CD4-positive, alpha-beta T cell treated with Interleukin-1 beta for 1 hour (primary cell): ENCODE measurements at regions not wholly inside any gene's neighbourhood (a gene's known extent, or its start where the extent isn't known, plus 50 kb on each side); places are given as distances from the start of the nearest gene placed in this dataset.

ENCODE experiments used
- DNase-seq, 2 donors: peaks; one replicate each; pipeline ENCODE4 v3.0.0-alpha.2; 2020 to 2022

DNA sequence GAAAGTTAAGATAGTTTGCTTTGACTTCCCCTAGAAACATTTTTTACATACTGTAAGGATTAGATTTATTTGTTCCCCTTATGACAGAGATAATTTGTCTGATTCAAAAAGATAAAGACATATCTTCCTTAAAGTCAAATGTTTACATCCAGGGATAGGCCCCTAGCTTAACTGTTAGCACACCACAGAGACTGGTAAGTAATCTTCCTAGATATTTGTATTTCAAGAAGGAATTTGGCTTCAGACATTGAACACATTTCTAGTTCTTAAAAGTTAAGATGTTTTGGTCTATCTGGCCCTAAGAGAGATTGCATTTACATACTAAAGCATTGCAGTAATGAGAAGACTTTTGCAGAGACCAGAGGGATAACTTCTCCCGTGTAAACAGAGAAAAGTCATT is 1201.1 kb upstream of the GJE1 start:
- no peak for DNase-seq

DNA sequence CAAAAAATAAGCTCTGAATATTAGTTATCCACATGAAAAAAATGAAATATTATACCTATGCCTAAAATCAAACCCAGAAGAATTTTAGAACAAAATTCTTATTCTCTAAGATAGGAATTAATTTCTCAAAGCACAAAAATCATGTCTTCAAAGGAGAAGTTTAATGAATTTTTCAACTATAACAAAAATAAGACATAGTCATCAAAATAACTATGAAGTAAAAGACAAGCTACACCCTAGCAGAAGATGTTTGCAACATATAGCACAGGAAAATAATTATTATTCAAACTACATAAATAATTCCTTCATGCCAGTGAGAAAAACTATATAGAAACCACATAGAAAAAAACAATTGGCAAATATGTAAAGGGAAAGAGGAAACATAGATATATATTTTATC is 1203.6 kb upstream of the GJE1 start:
- no peak for DNase-seq

DNA sequence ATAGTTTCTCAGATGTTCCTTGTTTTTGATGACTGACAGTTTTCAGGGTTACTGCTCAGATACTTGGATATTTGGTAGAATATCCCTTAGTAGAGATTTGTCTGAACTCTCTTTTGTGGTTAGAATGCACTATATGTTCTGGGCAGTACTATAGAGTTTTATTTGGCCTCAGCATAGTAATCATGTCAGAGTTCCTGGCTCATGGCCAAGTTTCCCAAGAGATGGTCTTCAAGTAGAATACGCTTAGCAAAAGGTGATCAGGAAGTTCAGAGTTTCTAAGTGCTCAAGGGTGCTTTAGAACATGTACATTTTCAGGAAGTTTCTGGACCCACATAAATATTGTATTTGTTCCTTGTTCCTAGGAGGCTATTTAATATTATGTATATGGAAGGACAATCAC is 1209.7 kb upstream of the GJE1 start:
- no peak for DNase-seq

DNA sequence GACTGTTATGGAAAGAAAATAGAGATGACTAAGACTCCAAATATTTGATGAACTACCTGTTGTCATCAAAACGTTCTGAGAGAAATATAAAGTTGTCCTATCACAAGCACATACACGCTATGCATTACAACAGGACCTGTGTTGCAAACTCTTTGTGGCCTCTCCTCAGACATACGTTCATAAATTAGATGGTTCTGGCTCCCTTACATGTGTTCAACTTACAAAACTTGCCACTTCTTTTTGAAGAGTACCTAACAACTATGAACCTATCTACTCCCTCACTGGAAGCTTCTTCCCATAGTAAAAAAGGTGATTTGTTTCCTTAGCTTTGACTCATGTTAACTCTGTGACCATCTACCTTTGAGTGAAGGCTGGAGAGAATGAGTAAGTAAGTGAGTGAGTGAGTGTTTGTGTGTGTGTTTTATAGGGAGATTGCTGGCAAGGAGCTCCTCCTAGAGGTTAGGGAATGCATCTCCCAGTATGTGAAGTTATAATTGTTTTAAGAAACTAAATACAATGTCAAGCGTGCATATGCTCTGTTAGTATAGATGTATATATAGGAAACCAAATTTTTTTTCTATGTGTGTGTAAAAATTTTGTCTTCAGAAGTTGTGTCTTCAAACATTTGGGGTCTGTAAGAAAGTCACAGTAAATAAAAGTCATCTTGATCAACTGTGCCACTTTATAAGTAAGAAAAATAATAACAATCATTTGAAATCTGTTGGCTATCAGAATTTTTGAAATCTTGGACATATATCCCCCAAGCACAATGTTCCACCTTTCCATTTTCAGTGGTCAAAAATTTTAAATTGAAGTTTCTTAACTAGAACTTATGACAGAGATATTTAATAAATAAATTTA is 1211.1 kb upstream of the GJE1 start:
- DNase-seq, result peak in 1 of 2 donors; percentile 4

DNA sequence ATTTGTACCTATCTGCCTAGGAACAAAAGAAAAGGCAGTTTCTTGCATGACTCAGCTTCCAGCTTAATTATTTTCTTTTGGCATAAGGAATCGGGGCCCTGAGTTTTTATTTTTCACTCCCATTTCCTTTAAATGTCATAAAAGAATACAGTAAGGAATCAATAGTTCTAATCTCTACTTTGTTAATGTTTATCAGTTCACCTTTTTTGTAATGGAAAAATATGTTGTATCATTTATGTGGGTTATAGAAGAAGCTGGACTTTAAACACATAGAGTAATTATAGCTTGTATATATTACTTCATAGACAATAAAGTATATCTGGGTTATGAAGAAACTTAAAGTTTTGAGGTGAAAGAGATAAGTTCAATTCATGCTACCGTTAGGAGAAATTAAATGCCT is 1214.8 kb upstream of the GJE1 start:
- no peak for DNase-seq

DNA sequence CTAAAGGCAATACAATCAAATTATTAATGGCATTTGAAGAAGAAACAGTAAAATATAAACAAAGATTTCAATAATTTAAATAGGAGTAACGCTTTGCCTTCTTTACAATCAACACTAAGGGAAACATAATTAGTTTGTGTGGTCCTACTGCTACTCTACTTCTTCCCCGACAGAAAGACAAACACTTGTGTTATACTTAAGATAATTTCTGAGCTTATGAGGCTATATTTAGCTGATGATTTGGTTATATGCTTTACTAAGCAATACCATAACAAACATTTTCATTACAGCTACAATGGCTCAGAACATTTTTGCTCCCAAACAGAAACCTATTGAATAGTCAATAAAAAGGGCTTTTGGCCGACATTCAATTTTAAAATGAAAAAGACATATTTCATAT is 1217.2 kb upstream of the GJE1 start:
- DNase-seq, result no peak

DNA sequence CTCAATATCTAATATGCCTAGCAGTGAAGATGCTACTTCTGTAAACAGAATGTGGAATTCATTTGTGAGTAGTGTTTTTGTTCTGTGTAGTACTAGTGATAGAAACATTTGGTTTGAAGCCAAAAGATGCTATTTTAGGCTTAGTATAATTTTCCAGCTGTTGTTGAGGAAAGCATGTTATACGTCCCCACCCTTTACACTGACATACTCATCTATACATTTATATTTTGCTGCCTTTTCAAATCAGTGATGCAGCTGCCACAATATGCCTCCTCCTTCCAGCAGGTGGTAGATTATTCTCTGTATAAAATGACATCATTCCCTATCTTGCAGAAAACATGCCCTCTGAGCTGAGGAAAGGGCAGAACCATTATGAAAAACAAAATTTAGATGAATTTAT is 1217.6 kb upstream of the GJE1 start:
- DNase-seq, result no peak

DNA sequence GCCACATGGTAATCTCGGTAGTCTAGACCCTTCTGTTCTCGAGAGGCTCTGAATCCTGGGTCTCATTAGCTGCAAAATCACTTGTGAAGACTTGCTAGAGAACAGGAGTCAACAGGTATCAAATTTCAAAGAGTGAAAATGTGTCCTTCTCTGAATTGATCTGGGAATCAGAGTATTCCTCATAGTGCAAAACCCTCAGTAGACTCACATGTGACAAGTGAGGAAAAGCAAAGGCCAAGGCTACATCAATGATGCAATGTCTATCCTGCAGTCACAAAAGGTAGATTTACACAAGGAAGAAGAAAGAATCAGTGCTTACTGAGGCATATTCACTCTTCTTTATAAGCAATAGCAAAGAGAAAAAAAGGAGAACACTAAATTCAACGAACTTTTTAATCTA is 1220.0 kb upstream of the GJE1 start:
- no peak for DNase-seq

DNA sequence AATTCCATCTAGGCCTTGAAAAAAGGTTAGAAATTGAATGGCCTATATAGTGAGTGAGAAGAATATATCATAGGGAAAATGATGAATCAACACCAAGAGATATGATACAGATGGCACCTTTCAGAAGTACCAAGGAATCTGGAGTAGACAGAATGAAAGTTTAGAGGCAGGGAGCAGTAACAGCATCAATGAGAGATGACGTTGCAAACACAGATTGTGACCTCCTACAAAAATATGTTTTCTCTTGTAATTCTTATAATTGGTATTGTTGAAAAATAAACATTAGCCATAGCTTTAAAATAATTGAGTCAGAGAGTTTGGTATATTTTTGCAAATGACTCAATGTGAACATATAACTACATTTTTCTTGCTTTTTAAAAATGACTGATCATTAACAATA is 1223.1 kb upstream of the GJE1 start:
- no peak for DNase-seq

DNA sequence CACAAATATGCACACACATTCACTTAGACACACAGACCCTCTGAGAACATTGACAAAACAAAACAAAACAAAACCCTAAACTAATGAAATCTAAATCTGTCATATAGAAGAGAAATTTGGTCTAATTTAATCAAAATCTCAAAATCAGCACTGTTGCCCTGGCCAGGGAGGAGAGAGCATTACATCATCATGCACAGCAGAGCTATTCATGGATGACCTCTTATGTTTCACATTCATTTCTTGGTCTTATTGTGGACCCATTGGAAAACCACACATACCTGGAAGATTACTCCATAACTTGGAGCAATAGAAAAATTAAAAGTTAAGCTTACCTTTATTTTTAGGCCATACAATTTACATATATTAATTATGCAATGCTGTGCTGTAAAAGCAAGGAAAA is 1223.6 kb upstream of the GJE1 start:
- DNase-seq, result no peak

DNA sequence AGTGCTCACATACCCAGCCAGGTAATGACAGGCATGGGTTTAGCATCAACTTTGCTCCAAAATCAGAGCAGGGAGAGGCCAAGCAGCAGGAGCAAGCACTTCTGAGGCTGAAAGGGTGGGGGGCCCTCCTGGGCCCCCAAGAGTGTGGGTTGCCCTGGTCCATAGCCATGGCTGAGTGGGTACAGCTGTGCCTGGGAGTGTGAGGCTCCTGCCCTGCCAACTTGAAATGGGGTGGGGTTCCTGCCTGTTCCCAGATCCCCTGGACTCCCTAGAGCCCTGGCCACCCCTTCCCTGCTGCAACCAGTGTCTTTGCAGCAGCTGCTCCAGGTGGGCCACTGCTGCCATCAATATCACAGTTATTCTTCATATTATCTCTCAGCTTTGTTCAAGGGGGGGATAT is 1224.2 kb upstream of the GJE1 start:
- no peak for DNase-seq

DNA sequence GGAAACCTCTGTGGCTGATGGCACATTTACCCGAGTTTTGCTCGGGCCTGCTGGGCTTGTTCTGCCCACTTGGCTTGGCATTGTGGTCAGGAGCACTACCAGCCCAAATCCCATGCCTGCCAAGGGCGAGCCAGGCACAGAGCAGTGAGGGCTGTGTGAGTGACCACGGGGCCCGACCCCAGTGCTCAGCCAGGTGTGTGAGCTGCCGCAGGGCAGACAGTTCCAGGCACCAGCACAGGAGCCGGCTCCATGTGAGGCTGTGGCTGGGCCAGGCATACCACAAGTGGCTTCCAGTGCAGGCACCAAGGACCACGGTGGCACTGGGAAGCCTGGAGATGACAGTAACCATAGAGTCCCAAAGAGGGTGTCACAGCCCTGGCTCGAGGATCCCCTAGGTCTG is 1225.5 kb upstream of the GJE1 start:
- DNase-seq, result no peak

DNA sequence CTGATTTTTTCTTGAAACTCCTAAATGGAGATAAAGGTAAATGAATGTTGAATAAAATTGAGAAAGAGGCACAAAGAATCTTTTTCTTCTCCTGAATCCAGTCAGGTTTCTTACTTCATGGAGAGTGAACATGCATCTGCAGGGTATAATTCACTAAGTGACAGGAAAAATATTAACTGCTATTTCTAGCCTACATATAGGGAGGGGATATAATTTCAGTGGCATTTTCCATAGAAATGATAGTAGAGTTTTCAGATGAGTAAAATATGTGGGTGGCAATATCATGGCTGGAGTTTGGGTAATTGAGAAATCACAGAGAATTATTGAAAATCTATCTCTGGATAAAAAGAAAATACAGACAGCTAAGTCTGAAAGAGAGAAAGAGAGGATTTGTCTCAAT is 1227.0 kb upstream of the GJE1 start:
- no peak for DNase-seq

DNA sequence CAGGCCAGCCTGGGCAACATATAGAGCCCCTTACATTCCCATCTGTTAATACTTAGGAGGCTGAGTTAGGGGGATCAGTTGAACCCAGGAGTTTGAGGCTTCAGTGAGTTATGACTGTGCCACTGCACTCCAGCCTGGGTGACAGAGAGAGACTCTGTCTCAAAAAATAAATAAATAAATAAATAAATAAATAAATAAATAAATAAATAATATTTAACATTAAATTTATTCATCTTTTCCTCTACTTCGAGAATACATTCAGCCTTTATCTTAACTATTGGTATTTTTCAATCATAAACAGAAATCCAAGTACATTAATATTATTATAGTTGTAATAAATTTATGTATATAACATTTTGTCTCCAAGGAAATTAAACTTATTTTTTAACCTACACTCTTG is 1227.7 kb upstream of the GJE1 start:
- no peak for DNase-seq

DNA sequence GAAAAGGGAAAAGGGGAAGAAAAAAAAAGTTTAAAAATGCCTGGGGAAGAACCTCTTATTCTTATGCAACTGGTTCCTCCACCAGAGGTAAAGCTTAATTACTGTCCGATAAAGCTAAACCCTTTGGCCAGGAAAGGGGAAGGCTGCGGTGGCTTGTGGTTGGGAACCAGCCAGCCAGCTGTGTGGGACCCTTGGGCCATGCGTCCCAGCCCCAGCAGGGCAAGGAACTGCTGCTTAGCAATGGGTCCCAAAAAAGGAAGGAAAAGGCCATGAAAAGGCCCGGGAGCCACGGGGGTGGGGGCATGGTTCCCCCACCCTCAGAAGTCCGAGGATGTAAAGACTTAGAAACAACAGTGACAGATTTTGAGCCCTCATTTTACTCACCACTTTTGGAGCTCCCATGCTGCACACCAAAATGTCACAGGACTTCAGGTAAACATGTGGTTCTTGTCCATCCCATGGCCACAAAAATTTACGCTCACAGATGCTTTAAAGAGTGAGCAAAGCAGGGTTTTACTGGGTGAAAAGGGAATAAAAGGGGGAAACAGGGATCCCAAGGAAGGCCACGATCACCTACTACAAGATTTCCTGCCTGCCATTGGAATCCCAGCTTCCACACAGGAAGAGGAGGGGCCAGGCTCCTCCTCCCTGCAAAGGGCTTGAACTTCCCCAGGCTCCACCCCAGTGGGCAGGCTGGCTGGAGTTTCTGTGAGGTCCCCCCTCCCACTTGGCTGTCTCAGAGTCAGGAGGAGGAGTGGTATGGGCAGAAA is 1234.7 kb upstream of the GJE1 start:
- no peak for DNase-seq

DNA sequence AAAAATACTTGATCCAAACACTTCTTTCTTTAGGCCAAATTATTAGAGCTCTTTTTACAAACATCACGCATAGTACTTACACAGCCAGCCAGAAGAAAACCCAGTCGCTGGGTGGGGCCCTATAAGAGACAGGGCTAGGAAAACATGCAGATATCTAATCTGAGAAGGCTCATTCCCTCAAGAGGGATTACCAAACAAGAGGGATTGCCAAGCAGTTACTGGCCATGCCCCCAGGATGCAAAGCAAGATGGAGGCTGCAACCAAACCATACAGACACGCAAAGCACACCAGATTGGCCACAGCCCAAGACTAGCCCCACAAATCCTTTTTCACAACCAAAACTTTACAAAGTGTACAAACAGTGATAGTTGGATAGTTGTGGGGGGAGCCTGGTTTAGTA is 1235.4 kb upstream of the GJE1 start:
- DNase-seq, result no peak

DNA sequence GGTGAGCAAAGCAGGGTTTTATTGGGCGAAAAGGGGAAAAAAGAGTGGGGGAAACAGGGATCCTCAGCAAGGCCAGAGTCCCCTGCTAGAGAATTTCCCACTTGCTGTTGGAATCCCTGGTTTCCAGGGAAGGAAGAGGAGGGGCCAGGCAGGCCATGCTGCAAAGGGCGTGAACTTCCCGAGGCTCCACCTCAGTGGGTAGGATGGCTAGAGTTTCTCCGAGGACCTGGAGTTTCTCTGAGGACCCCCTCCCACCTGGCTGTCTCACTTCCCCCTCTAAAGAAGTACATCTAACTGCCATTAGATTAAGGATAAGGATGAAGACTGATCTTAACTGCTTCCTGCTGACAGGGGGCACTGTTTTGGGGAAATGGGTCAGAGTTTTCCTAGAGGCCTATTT is 1239.3 kb upstream of the GJE1 start:
- DNase-seq, result no peak

DNA sequence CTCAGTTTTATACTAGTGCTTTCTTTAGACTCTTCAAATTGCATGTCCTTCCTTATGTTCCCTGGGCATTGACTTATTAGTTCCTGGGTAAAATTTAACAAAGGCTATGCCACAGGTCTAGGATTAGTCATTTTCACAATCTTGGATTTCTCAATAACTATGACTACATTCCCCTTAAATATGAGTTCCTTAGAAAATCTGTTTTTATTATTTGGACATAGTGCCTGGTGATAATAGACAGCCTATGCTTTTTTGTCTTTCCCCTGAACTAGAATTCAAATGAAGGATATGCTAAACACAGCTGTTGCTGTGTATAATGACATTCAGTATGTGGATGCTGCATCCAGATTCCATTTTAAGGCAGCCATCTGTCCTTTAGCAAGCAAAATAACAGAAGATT is 1252.8 kb upstream of the GJE1 start:
- no peak for DNase-seq

DNA sequence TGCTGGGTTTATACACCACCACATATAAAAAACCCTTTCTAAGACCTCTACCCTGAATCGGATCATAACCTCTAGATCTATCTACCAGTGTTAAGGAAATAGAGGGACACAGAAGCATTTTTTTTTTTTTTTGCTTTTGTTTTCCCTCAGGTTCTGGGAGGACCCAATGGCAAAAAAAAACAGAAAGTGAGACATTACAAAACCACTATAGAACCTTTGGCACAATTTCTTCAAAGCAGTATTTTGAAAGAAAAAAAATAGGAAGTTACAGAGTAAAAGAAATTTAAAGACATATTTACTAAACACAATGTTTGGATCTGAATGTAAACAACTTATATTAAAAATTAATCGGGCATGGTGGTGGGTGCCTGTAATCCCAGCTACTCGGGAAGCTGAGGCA is 1258.7 kb upstream of the GJE1 start:
- DNase-seq, result no peak

DNA sequence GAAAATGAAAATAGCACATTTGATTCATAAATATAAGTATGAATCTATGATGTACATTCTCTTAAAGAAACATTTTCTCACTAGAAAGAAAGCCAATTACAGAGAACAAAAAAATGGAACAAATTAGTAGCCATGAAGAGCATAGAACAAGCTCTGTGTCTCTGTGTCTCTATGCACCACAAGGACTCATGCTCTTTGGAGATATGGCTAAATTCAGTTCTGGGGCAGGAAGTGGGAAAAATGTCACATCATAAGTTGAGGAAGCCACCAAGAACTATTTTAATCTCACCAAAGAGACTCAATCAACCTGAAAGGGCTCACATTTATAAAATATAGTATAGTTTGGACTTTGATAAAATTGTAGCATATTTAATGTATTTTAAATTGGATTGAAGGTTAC is 1259.8 kb upstream of the GJE1 start:
- DNase-seq, result no peak

DNA sequence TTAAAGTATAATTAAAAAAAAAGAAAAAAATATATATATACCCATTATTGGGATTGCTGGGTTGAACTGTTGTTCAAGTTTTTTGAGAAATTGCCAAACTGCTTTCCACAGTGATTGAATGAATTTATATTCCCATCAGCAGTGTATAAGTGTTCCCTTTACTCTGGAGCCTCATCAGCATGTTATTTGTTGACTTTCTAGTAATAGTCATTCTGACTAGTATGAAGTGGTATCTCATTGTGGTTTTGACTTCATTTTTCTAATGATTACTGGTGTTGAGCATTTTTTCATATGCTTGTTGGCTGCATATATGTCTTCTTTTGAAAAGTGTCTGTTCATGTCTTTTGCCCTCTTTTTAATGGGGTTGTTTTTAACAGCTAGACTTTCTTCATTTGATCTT is 1260.8 kb upstream of the GJE1 start:
- DNase-seq, result no peak

DNA sequence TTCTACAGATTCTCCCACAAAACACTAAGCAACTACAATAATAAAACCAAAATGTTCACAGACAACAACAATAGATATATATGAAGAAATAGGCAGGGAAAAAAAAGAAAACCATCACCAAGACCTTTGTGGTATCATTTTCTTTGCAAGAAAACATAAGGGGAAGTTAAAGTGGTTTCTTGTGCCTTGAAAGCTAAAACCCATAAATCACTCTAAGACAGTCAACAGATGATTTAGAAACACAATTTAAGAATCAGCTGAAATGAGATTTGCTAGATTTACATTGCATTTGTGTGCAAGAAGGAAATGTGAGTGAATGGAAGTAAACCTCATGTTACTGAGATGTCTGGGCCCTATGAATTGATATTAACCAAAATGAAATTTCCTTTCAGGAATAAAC is 1265.4 kb upstream of the GJE1 start:
- no peak for DNase-seq

DNA sequence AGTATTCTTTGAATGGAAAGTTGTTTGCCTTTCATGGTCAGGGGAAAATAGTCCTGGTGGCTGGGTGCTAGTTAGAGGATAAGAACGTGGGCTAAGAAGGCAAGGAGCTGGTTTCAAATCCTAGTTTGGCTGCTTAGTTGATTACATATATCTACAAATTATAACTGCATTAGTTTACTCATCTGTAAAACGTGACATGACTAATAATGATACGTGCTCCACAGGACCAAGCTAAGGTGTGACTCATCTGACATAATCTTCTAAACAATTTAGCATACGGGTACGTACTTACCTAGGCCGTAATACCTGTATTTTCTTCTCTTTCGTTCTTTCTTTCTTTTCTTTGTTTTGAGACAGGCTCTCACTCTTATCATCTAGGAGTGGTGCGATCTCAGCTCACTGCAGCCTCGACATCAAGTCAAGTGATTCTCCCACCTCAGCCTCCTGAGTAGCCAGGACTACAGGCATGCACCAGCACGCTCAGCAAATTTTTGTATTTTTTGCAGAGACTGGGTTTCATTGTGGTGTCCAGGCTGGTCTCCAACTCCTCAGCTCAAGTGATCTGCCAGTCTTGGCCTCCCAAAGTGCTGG is 1274.2 kb upstream of the GJE1 start:
- no peak for DNase-seq

DNA sequence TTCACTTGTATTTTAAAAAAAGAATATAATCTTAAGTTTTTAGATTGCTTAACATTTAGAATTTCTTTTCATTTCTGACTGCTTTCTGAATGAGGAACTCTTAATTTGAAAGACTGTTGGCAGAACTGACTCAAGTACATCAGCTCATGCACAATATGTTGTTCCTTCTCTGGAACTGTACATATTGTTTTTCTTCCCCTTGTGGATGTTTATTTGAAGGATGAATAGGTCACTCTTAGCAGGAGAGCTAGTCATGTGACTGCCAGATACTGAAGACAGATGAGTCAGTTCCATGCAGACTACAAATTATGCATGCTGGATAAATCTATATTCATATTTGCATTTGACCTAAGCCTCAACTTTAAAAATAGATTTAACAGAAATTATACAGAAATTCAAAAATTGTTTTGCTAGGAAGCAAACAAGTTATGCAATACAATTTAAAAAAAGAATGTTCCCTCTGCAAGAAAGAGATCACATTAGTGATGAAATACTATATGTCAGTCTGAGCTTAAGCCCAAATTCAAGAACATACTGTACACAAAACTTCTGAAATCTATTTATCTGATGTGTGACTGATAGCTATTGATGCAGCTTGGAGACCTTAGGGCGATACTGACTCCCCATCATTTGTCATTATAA is 1274.9 kb upstream of the GJE1 start:
- no peak for DNase-seq
